Aorta (tissue), 5 donors: ENCODE measurements at regions not wholly inside any gene's neighbourhood (a gene's known extent, or its start where the extent isn't known, plus 50 kb on each side); places are given as distances from the start of the nearest gene placed in this dataset.

Source experiments
- ATAC-seq: fragments of 200-7000 bp; cut with Tn5 transposase; one replicate; pipeline ENCODE4 v1.9.1; 2022; ENCODE audit warnings: moderate library complexity; ENCODE audit not compliant: low FRiP score
- DNase-seq, 2 donors: peaks; one replicate each; pipeline ENCODE4 v3.0.0-alpha.2; 2020
- H3K27ac ChIP-seq, 2 donors: one replicate each; pipeline ENCODE4 v1.5.1; 2013; ENCODE audit warnings: low read length in 2 of 2, mild to moderate bottlenecking in 2 of 2, moderate library complexity in 2 of 2, control low read depth in 1 of 2, inconsistent platforms in 1 of 2, low read depth in 1 of 2
- H3K27me3 ChIP-seq, 2 donors: one replicate each; pipeline ENCODE4 v1.6.1; 2013; ENCODE audit warnings: control low read depth in 1 of 2, low read length in 1 of 2, mild to moderate bottlenecking in 1 of 2, moderate library complexity in 1 of 2; ENCODE audit not compliant: insufficient read depth in 2 of 2, control insufficient read depth in 1 of 2
- H3K36me3 ChIP-seq, 2 donors: one replicate each; pipeline ENCODE4 v1.6.1; 2013; ENCODE audit warnings: control low read depth in 1 of 2, low read length in 1 of 2, mild to moderate bottlenecking in 1 of 2; ENCODE audit not compliant: insufficient read depth in 2 of 2, control insufficient read depth in 1 of 2
- H3K4me1 ChIP-seq, 2 donors: one replicate each; pipeline ENCODE4 v1.6.1; 2013; ENCODE audit warnings: low read length in 2 of 2, control low read depth in 1 of 2, mild to moderate bottlenecking in 1 of 2, moderate library complexity in 1 of 2; ENCODE audit not compliant: insufficient read depth in 2 of 2, control insufficient read depth in 1 of 2
- H3K4me3 ChIP-seq, 2 donors: one replicate each; pipeline ENCODE4 v1.5.1; 2013; ENCODE audit warnings: low read length in 2 of 2, control low read depth in 1 of 2, mild to moderate bottlenecking in 1 of 2
- H3K9me3 ChIP-seq: one replicate; pipeline ENCODE4 v1.6.1; 2013; ENCODE audit warnings: mild to moderate bottlenecking, low read length; ENCODE audit not compliant: control insufficient read depth
- WGBS, 2 donors: extraction: QIAGEN DNeasy Blood & Tissue Kit; methylation state at CpG; one replicate each; pipeline ENCODE4 v1.1.7; 2013; 5-methylcytosine and 5-hydroxymethylcytosine counted together
- intact Hi-C, 2 donors: fragments of 100-400 bp; cut with DNase I; formaldehyde crosslinking; loops; one replicate each; pipeline versions ENCODE4 v1.14.2 to v1.15.0; 2022
- donor health status: healthy with polysubstance abuse.
- donor health status: Bipolar disorder and iron deficiency.
- donor health status: DM: no; HTN: no; CAD: no.
- donor health status: DM: no; HTN: no; CAD: no.
- donor health status: DM: yes; HTN: yes; CAD: no.

- Histone ChIP-seq H3K9me3 (no peaks in the 10 kb centered on the region), H3K27me3 (no peaks in the 10 kb centered on the region), H3K4me3 (no peak overlapping the region), H3K4me1 (no peaks in the 10 kb centered on the region), H3K36me3 (no peaks in the 10 kb centered on the region), H3K27ac (no peak overlapping the region)
- DNase-seq, result no peak
- ATAC-seq, result peak; percentile 44
- intact Hi-C loops, result no loop called here
- 24 to 32% methylated on average over 5 of the region's 5 CpGs for WGBS, 2 donors
Measured at GRCh38 chr7:25405736-25406135, 177.4 kb upstream of the NPVF start.

GRCh38 chr7:25407053-25407452 is 178.8 kb upstream of the NPVF start:
- H3K36me3 ChIP-seq, result no peaks in the 10 kb centered on the region
- H3K9me3 ChIP-seq, result no peaks in the 10 kb centered on the region
- no peaks in the 10 kb centered on the region for H3K27me3 ChIP-seq
- no peaks in the 10 kb centered on the region for H3K4me1 ChIP-seq
- no peak overlapping the region for H3K4me3 ChIP-seq
- DNase-seq, result no peak
- intact Hi-C loops, result no loop called here
- ATAC-seq, result no peak
- H3K27ac ChIP-seq, result no peak overlapping the region

- WGBS, 2 donors, result 88 to 90% methylated on average over 9 of the region's 9 CpGs
- H3K27ac ChIP-seq, result no peak overlapping the region
- intact Hi-C loops, result no loop called here
- H3K4me3 ChIP-seq, result no peak overlapping the region
- no peaks in the 10 kb centered on the region for H3K36me3 ChIP-seq
- H3K9me3 ChIP-seq, result no peaks in the 10 kb centered on the region
- no peak for DNase-seq
- ATAC-seq, result no peak
- H3K4me1 ChIP-seq, result no peaks in the 10 kb centered on the region
- H3K27me3 ChIP-seq, result no peaks in the 10 kb centered on the region
Measured at GRCh38 chr7:25408012-25408687, 179.9 kb upstream of the NPVF start.

- WGBS, 2 donors, result 75 to 81% methylated on average over 6 of the region's 6 CpGs
- Histone ChIP-seq H3K4me1 (no peaks in the 10 kb centered on the region), H3K36me3 (no peaks in the 10 kb centered on the region), H3K27me3 (no peaks in the 10 kb centered on the region), H3K27ac (no peak overlapping the region), H3K9me3 (no peaks in the 10 kb centered on the region), H3K4me3 (no peak overlapping the region)
- no peak for ATAC-seq
- no peak for DNase-seq
- intact Hi-C loops, result no loop called here
Measured at GRCh38 chr7:25408876-25409275, 180.6 kb upstream of the NPVF start.

DNA sequence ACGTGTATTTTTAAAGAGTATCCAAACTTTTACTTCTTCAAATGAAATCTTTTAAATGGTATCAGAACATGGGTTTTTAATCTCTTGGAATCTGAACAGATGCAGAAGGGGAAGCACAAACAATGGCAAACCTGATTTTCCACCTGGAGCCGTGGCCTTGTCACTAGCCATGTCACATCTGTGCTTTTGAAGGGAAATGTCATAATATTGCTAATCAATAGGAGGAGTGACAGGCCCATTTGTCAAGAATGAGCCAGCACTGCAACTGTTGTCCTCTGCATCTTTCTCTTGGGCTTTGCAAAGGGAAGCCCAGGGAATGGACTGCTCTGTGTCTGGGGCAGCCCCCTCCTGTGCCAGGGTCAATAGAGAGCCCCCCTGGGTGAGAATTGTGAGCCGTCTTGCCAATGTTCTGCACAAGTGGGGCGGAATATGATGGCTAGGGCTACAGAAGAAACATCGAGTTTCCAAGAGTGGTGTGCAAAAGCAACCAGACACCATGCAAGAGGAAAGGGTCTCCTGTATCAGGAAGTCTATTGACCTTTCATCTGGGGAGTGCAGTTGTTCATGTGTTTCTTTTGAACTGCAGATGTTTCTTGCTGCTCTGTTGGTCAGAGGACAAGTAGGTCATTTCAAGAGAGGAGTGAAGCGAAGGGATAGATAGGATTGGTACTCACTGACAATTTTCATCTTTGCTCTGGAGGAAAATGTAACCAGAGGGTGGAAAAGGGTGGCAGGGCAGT is 181.8 kb upstream of the NPVF start:
- H3K27ac ChIP-seq, result no peak overlapping the region
- H3K4me3 ChIP-seq, result no peak overlapping the region
- no peaks in the 10 kb centered on the region for H3K4me1 ChIP-seq
- WGBS, 2 donors, result 89 to 91% methylated on average over 6 of the region's 6 CpGs
- no peak for ATAC-seq
- no peaks in the 10 kb centered on the region for H3K27me3 ChIP-seq
- DNase-seq, result no peak
- intact Hi-C loops, result no loop called here
- no peaks in the 10 kb centered on the region for H3K36me3 ChIP-seq
- no peaks in the 10 kb centered on the region for H3K9me3 ChIP-seq

DNA sequence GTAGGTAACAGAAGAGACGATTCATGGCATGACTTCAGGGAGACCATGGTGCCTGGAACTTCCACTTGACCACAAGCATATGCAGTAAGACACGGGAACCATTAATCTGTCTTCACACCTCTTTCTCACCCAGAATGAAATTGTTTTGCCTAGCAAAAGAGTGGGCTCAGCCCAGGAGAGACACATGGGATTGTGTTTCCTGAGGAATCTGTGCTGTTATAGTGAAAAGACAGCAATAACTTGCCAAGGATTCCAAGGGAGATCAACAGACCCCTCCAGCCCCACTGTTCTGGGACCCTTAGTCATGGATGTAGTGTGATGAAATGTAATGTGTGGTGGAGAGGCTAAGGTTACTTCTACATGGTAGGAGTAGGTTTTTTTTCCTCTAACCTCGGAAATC is 192.5 kb upstream of the NPVF start:
- ATAC-seq (no peak), DNase-seq (no peak)
- no peaks in the 10 kb centered on the region for H3K27me3 ChIP-seq
- H3K27ac ChIP-seq, result no peak overlapping the region
- no peak overlapping the region for H3K4me3 ChIP-seq
- intact Hi-C loops, result no loop called here
- 84 to 85% methylated on average over 3 of the region's 3 CpGs for WGBS, 2 donors
- no peaks in the 10 kb centered on the region for H3K36me3 ChIP-seq
- no peaks in the 10 kb centered on the region for H3K9me3 ChIP-seq
- H3K4me1 ChIP-seq, result no peaks in the 10 kb centered on the region

DNA sequence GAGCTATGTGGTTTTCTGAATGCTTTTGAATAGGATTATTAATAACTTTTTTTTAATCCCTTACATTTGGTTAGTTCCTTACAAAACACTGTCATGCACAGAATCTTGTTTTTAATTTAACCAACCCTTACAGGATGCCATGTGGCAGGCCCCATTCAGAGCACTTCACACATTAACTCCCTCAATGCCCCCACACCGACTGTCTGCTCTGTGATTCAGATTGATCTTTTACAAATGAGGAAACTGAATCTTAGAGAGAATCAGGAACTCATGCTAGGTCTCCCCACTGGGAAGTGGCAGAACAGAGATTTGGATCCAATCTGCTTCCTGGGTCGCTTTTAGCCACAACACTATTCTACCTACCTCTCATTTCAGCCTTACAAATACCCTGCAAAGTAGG is 195.8 kb upstream of the NPVF start:
- ATAC-seq, result no peak

DNA sequence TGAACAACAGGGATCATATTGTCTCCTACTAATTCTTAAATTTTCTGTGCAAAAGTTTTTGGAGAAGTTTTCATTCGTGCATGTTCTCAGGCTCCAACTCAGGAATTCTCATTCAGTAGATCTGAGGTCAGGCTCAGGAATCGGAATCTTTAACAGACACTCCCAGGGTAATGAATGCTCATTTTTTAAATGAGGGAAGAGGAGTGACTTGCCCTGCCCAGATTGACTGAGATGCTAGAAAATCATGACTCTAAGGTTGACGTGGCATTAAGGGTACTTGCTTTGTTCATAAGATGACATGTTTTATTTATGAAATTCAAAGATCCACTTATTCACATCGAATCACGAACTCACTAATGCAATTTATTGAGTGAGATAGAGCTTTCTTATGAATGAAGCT is 196.6 kb upstream of the NPVF start:
- 67 to 68% methylated on average over 5 of the region's 5 CpGs for WGBS, 2 donors
- H3K36me3 ChIP-seq, result no peaks in the 10 kb centered on the region
- H3K4me3 ChIP-seq, result no peak overlapping the region
- H3K27ac ChIP-seq, result no peak overlapping the region
- ATAC-seq (no peak), DNase-seq (no peak)
- H3K4me1 ChIP-seq, result peaks cover 0 to 3% of the 10 kb centered on the region in 2 donors
- no peaks in the 10 kb centered on the region for H3K9me3 ChIP-seq
- intact Hi-C loops, result no loop called here
- H3K27me3 ChIP-seq, result no peaks in the 10 kb centered on the region

More for the DNA sequence above, 195.8 kb upstream of the NPVF start:
- no peak for DNase-seq
- H3K9me3 ChIP-seq, result no peaks in the 10 kb centered on the region
- 63 to 65% methylated on average over 2 of the region's 2 CpGs for WGBS, 2 donors
- H3K4me3 ChIP-seq, result no peak overlapping the region
- no peaks in the 10 kb centered on the region for H3K4me1 ChIP-seq
- no peaks in the 10 kb centered on the region for H3K36me3 ChIP-seq
- no peaks in the 10 kb centered on the region for H3K27me3 ChIP-seq
- intact Hi-C loops, result no loop called here
- no peak overlapping the region for H3K27ac ChIP-seq

DNA sequence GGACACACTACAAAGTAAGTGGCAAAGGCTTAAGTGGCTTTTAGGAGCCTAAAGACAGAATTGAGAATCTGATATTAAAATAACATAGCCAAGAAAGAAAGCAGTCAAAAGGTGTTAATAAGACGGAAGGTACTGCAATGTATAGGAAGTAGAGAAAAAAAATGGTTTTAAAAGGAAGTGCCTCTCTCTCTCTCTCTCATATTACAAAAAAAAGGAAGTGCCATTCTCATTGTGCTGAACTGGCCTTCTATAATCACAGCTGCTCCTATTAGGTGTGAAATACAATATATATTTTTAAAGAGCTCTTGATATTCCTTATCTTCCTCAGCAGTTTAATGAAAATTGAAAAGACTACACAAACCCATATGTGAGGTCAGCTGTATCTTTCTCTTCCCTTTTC is 199.4 kb upstream of the NPVF start:
- Histone ChIP-seq H3K27me3 (no peaks in the 10 kb centered on the region), H3K4me1 (peaks cover 0 to 4% of the 10 kb centered on the region in 2 donors), H3K27ac (no peak overlapping the region), H3K9me3 (no peaks in the 10 kb centered on the region), H3K4me3 (no peak overlapping the region), H3K36me3 (no peaks in the 10 kb centered on the region)
- ATAC-seq (no peak), DNase-seq (no peak)
- 89% methylated on average over 1 of the region's 1 CpG for WGBS, 2 donors
- intact Hi-C loops, result no loop called here
